GM21723 (cell line): ENCODE measurements at regions not wholly inside any gene's neighbourhood (a gene's known extent, or its start where the extent isn't known, plus 50 kb on each side); places are given as distances from the start of the nearest gene placed in this dataset.

Experiments
- ATAC-seq: cut with Tn5 transposase; IDR thresholded peaks from one replicate; pipeline ENCODE4 v1.9.1; 2021; ENCODE audit warnings: mild to moderate bottlenecking, moderate library complexity; ENCODE audit not compliant: unreplicated experiment

DNA sequence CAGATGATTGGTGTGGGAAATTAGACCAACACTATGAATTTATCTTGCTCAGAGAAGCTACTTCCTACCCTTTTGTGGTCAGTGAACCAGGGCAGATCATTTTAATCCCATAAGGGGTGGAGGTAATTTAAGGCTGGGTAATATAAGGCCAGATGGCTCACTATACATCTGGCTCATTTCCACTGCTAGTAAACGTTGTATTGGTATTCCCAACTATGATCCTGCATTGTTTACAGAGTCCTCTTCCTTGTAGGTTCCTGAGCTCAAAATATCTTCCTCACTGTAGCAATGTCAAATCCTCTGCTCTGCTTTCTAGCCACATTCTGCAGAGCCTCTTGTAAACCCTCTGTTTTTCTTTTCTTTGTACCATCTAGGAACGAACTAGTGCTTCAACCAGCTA lies 93.0 kb upstream of the MGAT4C start:
- ATAC-seq, result no peak

GRCh38 chr12:86333955-86334522 lies 77.8 kb upstream of the MGAT4C start:
- ATAC-seq, result no peak

DNA sequence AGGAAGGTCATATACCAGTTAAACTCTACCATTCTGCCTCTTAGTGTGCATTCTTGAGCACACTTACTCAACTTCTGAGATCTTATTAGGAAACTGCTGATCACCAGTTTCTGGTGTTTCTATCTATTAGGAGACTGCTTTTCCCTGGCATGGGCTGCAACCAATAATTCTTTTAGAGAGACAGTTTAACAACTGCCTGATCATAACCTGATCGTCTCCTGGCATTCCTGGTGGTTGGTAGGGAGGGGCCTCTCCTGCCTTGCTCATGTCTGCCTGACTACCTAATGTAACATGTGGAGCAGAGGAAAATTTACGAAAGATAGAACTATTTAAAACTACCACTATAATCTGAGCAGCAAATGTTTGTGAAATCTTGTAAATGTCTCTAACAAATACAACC lies 75.3 kb upstream of the MGAT4C start:
- no peak for ATAC-seq

DNA sequence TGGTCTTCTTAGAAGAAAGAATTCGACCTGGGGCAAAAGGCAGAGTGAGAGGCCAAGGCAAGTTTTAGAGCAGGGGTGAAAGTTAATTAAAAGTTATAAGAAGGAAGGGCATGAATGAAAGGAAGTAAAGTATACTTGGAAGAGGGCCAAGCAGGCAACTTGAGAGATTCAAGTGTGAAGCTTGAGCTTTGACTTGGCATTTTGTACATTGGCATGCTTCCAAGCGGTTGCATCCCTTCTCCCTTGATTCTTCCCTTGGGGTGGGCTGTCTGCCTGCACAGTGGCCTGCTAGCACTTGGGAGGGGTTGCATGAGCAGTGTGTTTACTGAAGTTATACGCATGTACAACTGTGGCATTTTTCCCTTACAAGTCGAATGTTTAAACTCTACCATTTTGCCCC lies 74.8 kb upstream of the MGAT4C start:
- ATAC-seq, result no peak

GRCh38 chr12:86312232-86312631 lies 56.0 kb upstream of the MGAT4C start:
- no peak for ATAC-seq
